ENCODE measurements at regions not wholly inside any gene's neighbourhood (a gene's known extent, or its start where the extent isn't known, plus 50 kb on each side); places are given as distances from the start of the nearest gene placed in this dataset.
"Not testable (repeated sequence)": the region's sequence is repeated elsewhere in the genome, so short reads cannot be mapped to it uniquely, and the experiment has no call there.

GRCh38 chr13:73657821-73658540 lies 476.2 kb downstream of the KLF12 start:
- peak; percentile 79 for DNase-seq

GRCh38 chr13:73656863-73657262 lies 477.3 kb downstream of the KLF12 start:
- DNase-seq: no peak

- no peak for DNase-seq
Measured at GRCh38 chr13:73653688-73654087, 480.5 kb downstream of the KLF12 start.

- no peak for DNase-seq
Measured at GRCh38 chr13:73647417-73647816, 486.8 kb downstream of the KLF12 start.

- DNase-seq: not testable (repeated sequence)
Measured at GRCh38 chr13:73640476-73641179, 493.6 kb downstream of the KLF12 start.

GRCh38 chr13:73635166-73635787 lies 498.9 kb downstream of the KLF12 start:
- DNase-seq: no peak

GRCh38 chr13:73633817-73634460 lies 500.3 kb downstream of the KLF12 start:
- DNase-seq: peak; percentile 53

- DNase-seq: no peak
Measured at GRCh38 chr13:73631411-73631810, 502.8 kb downstream of the KLF12 start.

- no peak for DNase-seq
Measured at GRCh38 chr13:73625562-73626339, 508.5 kb downstream of the KLF12 start.

GRCh38 chr13:73623281-73623680 lies 510.9 kb downstream of the KLF12 start:
- DNase-seq: no peak

- no peak for DNase-seq
Measured at GRCh38 chr13:73622381-73622780, 511.8 kb downstream of the KLF12 start.

- DNase-seq: no peak
Measured at GRCh38 chr13:73618275-73618865, 515.8 kb downstream of the KLF12 start.

- DNase-seq: no peak
Measured at GRCh38 chr13:73616861-73617260, 517.3 kb downstream of the KLF12 start.

- no peak for DNase-seq
Measured at GRCh38 chr13:73610799-73611592, 523.2 kb downstream of the KLF12 start.

GRCh38 chr13:73608711-73609485 lies 525.3 kb downstream of the KLF12 start:
- no peak for DNase-seq

- DNase-seq: no peak
Measured at GRCh38 chr13:73608157-73608516, 526.1 kb downstream of the KLF12 start.

- DNase-seq: no peak
Measured at GRCh38 chr13:73607489-73608156, 526.6 kb downstream of the KLF12 start.

GRCh38 chr13:73603646-73604045 lies 530.6 kb downstream of the KLF12 start:
- no peak for DNase-seq

- no peak for DNase-seq
Measured at GRCh38 chr13:73602295-73602694, 531.9 kb downstream of the KLF12 start.

- no peak for DNase-seq
Measured at GRCh38 chr13:73601708-73602107, 532.5 kb downstream of the KLF12 start.
